ENCODE measurements at regions not wholly inside any gene's neighbourhood (a gene's known extent, or its start where the extent isn't known, plus 50 kb on each side); places are given as distances from the start of the nearest gene placed in this dataset.

GRCh38 chr7:46322937-46323336 lies 401.9 kb upstream of the IGFBP3 start:
- DNase-seq: no peak

- DNase-seq: no peak
Measured at GRCh38 chr7:46321556-46322205, 400.6 kb upstream of the IGFBP3 start.

GRCh38 chr7:46320956-46321355 lies 399.9 kb upstream of the IGFBP3 start:
- DNase-seq: no peak

- no peak for DNase-seq
Measured at GRCh38 chr7:46319841-46320240, 398.8 kb upstream of the IGFBP3 start.

GRCh38 chr7:46318276-46318675 lies 397.2 kb upstream of the IGFBP3 start:
- DNase-seq: no peak

- no peak for DNase-seq
Measured at GRCh38 chr7:46317256-46317655, 396.2 kb upstream of the IGFBP3 start.

- no peak for DNase-seq
Measured at GRCh38 chr7:46315891-46316290, 394.8 kb upstream of the IGFBP3 start.

- no peak for DNase-seq
Measured at GRCh38 chr7:46301677-46302076, 380.6 kb upstream of the IGFBP3 start.

GRCh38 chr7:46297515-46297914 lies 376.4 kb upstream of the IGFBP3 start:
- DNase-seq: no peak

GRCh38 chr7:46296526-46296925 lies 375.5 kb upstream of the IGFBP3 start:
- DNase-seq: no peak

GRCh38 chr7:46294381-46294780 lies 373.3 kb upstream of the IGFBP3 start:
- no peak for DNase-seq

- DNase-seq: no peak
Measured at GRCh38 chr7:46292741-46293140, 371.7 kb upstream of the IGFBP3 start.

GRCh38 chr7:46291601-46292150 lies 370.6 kb upstream of the IGFBP3 start:
- DNase-seq: no peak

- no peak for DNase-seq
Measured at GRCh38 chr7:46291050-46291438, 370.0 kb upstream of the IGFBP3 start.

- no peak for DNase-seq
Measured at GRCh38 chr7:46290374-46291049, 369.4 kb upstream of the IGFBP3 start.

GRCh38 chr7:46288861-46289260 lies 367.8 kb upstream of the IGFBP3 start:
- no peak for DNase-seq

- DNase-seq: no peak
Measured at GRCh38 chr7:46288010-46288409, 366.9 kb upstream of the IGFBP3 start.

- DNase-seq: no peak
Measured at GRCh38 chr7:46286957-46287356, 365.9 kb upstream of the IGFBP3 start.

GRCh38 chr7:46286356-46286755 lies 365.3 kb upstream of the IGFBP3 start:
- no peak for DNase-seq

GRCh38 chr7:46285878-46286277 lies 364.8 kb upstream of the IGFBP3 start:
- DNase-seq: no peak

GRCh38 chr7:46283852-46284251 lies 362.8 kb upstream of the IGFBP3 start:
- DNase-seq: no peak

- no peak for DNase-seq
Measured at GRCh38 chr7:46282155-46282554, 361.1 kb upstream of the IGFBP3 start.

GRCh38 chr7:46281071-46281470 lies 360.0 kb upstream of the IGFBP3 start:
- no peak for DNase-seq

- DNase-seq: no peak
Measured at GRCh38 chr7:46279290-46279689, 358.2 kb upstream of the IGFBP3 start.

GRCh38 chr7:46264646-46265045 lies 343.6 kb upstream of the IGFBP3 start:
- DNase-seq: no peak
